ENCODE measurements at regions not wholly inside any gene's neighbourhood (a gene's known extent, or its start where the extent isn't known, plus 50 kb on each side); places are given as distances from the start of the nearest gene placed in this dataset.

DNA sequence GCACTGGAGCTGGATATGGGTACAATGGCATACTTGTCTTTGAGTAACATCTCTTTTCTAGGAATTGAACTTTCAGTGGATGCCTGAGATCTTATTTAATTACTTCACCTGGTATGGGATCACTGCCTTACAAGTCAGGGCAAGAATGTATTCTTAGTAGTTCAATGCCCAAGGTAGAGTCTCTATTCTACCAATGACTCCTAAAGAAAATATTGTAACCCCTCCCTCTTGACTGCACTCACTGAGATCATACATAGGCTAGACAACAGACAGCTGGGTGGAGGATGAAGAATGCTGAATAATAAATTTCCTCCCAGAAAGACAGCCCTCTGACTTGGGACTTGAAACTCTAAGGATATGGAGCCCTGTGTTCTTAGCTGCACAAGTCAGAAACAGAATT is 1216.3 kb upstream of the ACO1 start:
- TF ChIP-seq POLR2A (IDR thresholded peaks at IDR 0.05) = no peak
- TF ChIP-seq, protein P1, sequence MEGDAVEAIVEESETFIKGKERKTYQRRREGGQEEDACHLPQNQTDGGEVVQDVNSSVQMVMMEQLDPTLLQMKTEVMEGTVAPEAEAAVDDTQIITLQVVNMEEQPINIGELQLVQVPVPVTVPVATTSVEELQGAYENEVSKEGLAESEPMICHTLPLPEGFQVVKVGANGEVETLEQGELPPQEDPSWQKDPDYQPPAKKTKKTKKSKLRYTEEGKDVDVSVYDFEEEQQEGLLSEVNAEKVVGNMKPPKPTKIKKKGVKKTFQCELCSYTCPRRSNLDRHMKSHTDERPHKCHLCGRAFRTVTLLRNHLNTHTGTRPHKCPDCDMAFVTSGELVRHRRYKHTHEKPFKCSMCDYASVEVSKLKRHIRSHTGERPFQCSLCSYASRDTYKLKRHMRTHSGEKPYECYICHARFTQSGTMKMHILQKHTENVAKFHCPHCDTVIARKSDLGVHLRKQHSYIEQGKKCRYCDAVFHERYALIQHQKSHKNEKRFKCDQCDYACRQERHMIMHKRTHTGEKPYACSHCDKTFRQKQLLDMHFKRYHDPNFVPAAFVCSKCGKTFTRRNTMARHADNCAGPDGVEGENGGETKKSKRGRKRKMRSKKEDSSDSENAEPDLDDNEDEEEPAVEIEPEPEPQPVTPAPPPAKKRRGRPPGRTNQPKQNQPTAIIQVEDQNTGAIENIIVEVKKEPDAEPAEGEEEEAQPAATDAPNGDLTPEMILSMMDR (IDR thresholded peaks at IDR 0.05) = no peak

GRCh38 chr9:31174681-31175080 is 1209.8 kb upstream of the ACO1 start:
- 41% methylated on average over 2 of the region's 2 CpGs for WGBS (ENCODE audit: insufficient coverage, low coverage, low lambda C conversion rate, missing lambda C conversion rate)
- Histone ChIP-seq H3K9me3 (no peaks in the 10 kb centered on the region), H3K27ac (no peak overlapping the region), H3K27me3 (no peaks in the 10 kb centered on the region), H3K4me1 (no peaks in the 10 kb centered on the region), H3K4me3 (no peak overlapping the region), H3K36me3 (no peaks in the 10 kb centered on the region)
- no peak for DNase-seq
- intact Hi-C loops (cut with DNase I) = no loop called here
- no peak for TF ChIP-seq POLR2A (IDR thresholded peaks at IDR 0.05)
- TF ChIP-seq, protein P1 (IDR thresholded peaks at IDR 0.05) = no peak
- no peak for ATAC-seq

More for the DNA sequence above, 1216.3 kb upstream of the ACO1 start:
- no peak for DNase-seq
- no peaks in the 10 kb centered on the region for H3K27me3 ChIP-seq
- no peak for ATAC-seq
- no peaks in the 10 kb centered on the region for H3K36me3 ChIP-seq
- H3K4me3 ChIP-seq = no peak overlapping the region
- no peaks in the 10 kb centered on the region for H3K9me3 ChIP-seq
- H3K27ac ChIP-seq = no peak overlapping the region
- no peaks in the 10 kb centered on the region for H3K4me1 ChIP-seq
- intact Hi-C loops (cut with DNase I) = no loop called here

GRCh38 chr9:31183866-31184265 is 1200.6 kb upstream of the ACO1 start:
- H3K27ac ChIP-seq = no peak overlapping the region
- no peaks in the 10 kb centered on the region for H3K9me3 ChIP-seq
- no peak for TF ChIP-seq POLR2A (IDR thresholded peaks at IDR 0.05)
- H3K36me3 ChIP-seq = no peaks in the 10 kb centered on the region
- H3K4me3 ChIP-seq = no peak overlapping the region
- DNase-seq (no peak), ATAC-seq (no peak)
- 83% methylated on average over 2 of the region's 2 CpGs for WGBS (ENCODE audit: insufficient coverage, low coverage, low lambda C conversion rate, missing lambda C conversion rate)
- H3K27me3 ChIP-seq = no peaks in the 10 kb centered on the region
- intact Hi-C loops (cut with DNase I) = no loop called here
- H3K4me1 ChIP-seq = no peaks in the 10 kb centered on the region

- no peak overlapping the region for H3K27ac ChIP-seq
- no peak for DNase-seq
- H3K36me3 ChIP-seq = no peaks in the 10 kb centered on the region
- no peaks in the 10 kb centered on the region for H3K4me1 ChIP-seq
- H3K27me3 ChIP-seq = no peaks in the 10 kb centered on the region
- ATAC-seq = no peak
- H3K4me3 ChIP-seq = no peak overlapping the region
- TF ChIP-seq, protein P1 (IDR thresholded peaks at IDR 0.05) = no peak
- TF ChIP-seq POLR2A (IDR thresholded peaks at IDR 0.05) = no peak
- H3K9me3 ChIP-seq = no peaks in the 10 kb centered on the region
- intact Hi-C loops (cut with DNase I) = no loop called here
Observed at GRCh38 chr9:31185831-31186230, 1198.6 kb upstream of the ACO1 start.

DNA sequence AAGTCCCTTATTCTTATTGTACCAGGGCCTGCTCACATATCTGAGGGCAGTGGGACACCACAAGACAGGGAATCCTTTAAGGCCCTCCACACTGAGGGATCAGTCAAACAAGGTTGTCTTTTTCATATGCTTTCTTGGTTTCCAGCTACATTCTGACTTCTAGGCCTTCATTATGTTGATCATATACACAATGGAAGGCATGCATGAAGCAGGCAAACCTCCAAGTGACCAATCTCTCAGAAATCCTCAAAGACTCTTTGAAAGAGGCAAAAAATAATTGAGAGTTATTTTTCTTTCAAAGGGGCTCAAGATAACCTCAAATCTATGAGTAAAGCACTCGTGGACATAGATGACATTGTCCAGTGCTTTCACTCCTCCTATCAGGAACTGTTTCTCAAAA is 1195.9 kb upstream of the ACO1 start:
- 10% methylated on average over 1 of the region's 1 CpG for WGBS (ENCODE audit: insufficient coverage, low coverage, low lambda C conversion rate, missing lambda C conversion rate)
- H3K4me3 ChIP-seq = no peak overlapping the region
- DNase-seq = no peak
- intact Hi-C loops (cut with DNase I) = no loop called here
- H3K36me3 ChIP-seq = no peaks in the 10 kb centered on the region
- H3K27me3 ChIP-seq = no peaks in the 10 kb centered on the region
- TF ChIP-seq POLR2A (IDR thresholded peaks at IDR 0.05) = no peak
- TF ChIP-seq, protein P1 (IDR thresholded peaks at IDR 0.05) = no peak
- no peaks in the 10 kb centered on the region for H3K9me3 ChIP-seq
- H3K4me1 ChIP-seq = no peaks in the 10 kb centered on the region
- no peak overlapping the region for H3K27ac ChIP-seq
- no peak for ATAC-seq

Data from right lobe of liver (tissue), 6 donors.